ENCODE measurements at regions not wholly inside any gene's neighbourhood (a gene's known extent, or its start where the extent isn't known, plus 50 kb on each side); places are given as distances from the start of the nearest gene placed in this dataset.

GRCh38 chr1:82318265-82318664, 517.5 kb downstream of the ADGRL2 start:
- no peaks in the 10 kb centered on the region for H3K79me1 ChIP-seq (ENCODE audit: low read depth in 1 of 2, low read length in 2 of 2)
- no peaks in the 10 kb centered on the region; the same call in 1 of the 2 replicates for H3K9me3 ChIP-seq (ENCODE audit: control insufficient read depth, insufficient read depth, low read length)
- no peak overlapping the region for H3K9ac ChIP-seq (ENCODE audit: low read depth, low read length)
- no peak overlapping the region for H2AFZ ChIP-seq (replicated peaks; ENCODE audit: low read length, poor library complexity)
- H3K27ac ChIP-seq (ENCODE audit: insufficient read depth, low read length), result no peak overlapping the region
- no peak overlapping the region for H4K8ac ChIP-seq (ENCODE audit: low read depth in 2 of 2, low read length in 2 of 2)
- no TSS peak for BruUV-seq (replicated peaks)
- intact Hi-C loops (cut with micrococcal nuclease), result no loop called here
- H3K4me2 ChIP-seq (ENCODE audit: low read depth, low read length), result no peak overlapping the region
- no peak overlapping the region for H2BK20ac ChIP-seq (ENCODE audit: low read depth, low read length)
- H3K36me3 ChIP-seq (ENCODE audit: control insufficient read depth, insufficient read depth, low read length), result no peaks in the 10 kb centered on the region
- POLR2A ChIA-PET (ENCODE audit: unreplicated experiment), result no interaction called here
- H2BK15ac ChIP-seq (ENCODE audit: low read depth, low read length), result no peak overlapping the region
- no peak overlapping the region for H3K18ac ChIP-seq (ENCODE audit: low read depth, low read length)
- no peak overlapping the region for H3K4me3 ChIP-seq (ENCODE audit: insufficient read depth, low read depth, low read length)
- no peaks in the 10 kb centered on the region for H4K20me1 ChIP-seq (ENCODE audit: insufficient read depth, low read length)
- no peak overlapping the region for H3K14ac ChIP-seq (replicated peaks; ENCODE audit: low read depth, low read length)
- DNase-seq (no peak), ATAC-seq (ENCODE audit: low read depth) (no peak)
- CTCF ChIA-PET, result no interaction called here
- no peak overlapping the region for H2BK5ac ChIP-seq (ENCODE audit: low read depth, low read length, poor library complexity, severe bottlenecking)
- no peak overlapping the region for H2AK5ac ChIP-seq (ENCODE audit: low read depth, low read length)
- no peak overlapping the region for H2AK9ac ChIP-seq (replicated peaks; ENCODE audit: low read depth, low read length, poor library complexity)
- TF ChIP-seq FOS (IDR thresholded peaks at IDR 0.05; ENCODE audit: low read depth, low read length) (no peak), MAFK (IDR thresholded peaks at IDR 0.05; ENCODE audit: low read depth, low read length) (no peak), ELK1 (IDR thresholded peaks at IDR 0.05; ENCODE audit: borderline replicate concordance, low read depth, low read length) (no peak), BHLHE40 (IDR thresholded peaks at IDR 0.05; ENCODE audit: low read depth, low read length) (no peak), POLR2A (IDR thresholded peaks at IDR 0.05; ENCODE audit: low read depth, low read length) (no peak), MXI1 (IDR thresholded peaks at IDR 0.05; ENCODE audit: borderline replicate concordance, low read depth, low read length) (no peak), USF2 (IDR thresholded peaks at IDR 0.05; ENCODE audit: low read depth, low read length) (no peak), NFE2L2 (IDR thresholded peaks at IDR 0.05; ENCODE audit: low read depth, low read length) (no peak), CEBPB (IDR thresholded peaks at IDR 0.05; ENCODE audit: low read depth, low read length) (no peak), RFX5 (IDR thresholded peaks at IDR 0.05; ENCODE audit: low read depth, low read length) (no peak), MAZ (IDR thresholded peaks at IDR 0.05; ENCODE audit: borderline replicate concordance, low read depth, low read length) (no peak), SMC3 (IDR thresholded peaks at IDR 0.05; ENCODE audit: low read depth, low read length) (no peak), RAD21 (IDR thresholded peaks at IDR 0.05; ENCODE audit: low read length) (no peak), CHD1 (IDR thresholded peaks at IDR 0.05; ENCODE audit: low read depth, low read length) (no peak), CTCF (conservative IDR thresholded peaks at IDR 0.05; ENCODE audit: low read depth, low read length) (no peak), RCOR1 (IDR thresholded peaks at IDR 0.05; ENCODE audit: insufficient replicate concordance, low read length) (no peak)
- H3K56ac ChIP-seq (ENCODE audit: extremely low read depth, insufficient read depth, low read length), result no peak overlapping the region
- H4K5ac ChIP-seq (ENCODE audit: low read depth, low read length), result no peak overlapping the region
- no peaks in the 10 kb centered on the region for H3K27me3 ChIP-seq (ENCODE audit: control insufficient read depth, insufficient read depth, low read length)
- H3K4me1 ChIP-seq (ENCODE audit: control insufficient read depth, insufficient read depth, low read length), result no peaks in the 10 kb centered on the region
- in situ Hi-C loops (cut with MboI; ENCODE audit: low sequenced_read_pairs), result no loop called here
- no peak overlapping the region for H2BK120ac ChIP-seq (ENCODE audit: low read depth, low read length)
- no peak overlapping the region for H4K91ac ChIP-seq (ENCODE audit: insufficient read depth, low read depth, low read length)
- H3K23ac ChIP-seq (ENCODE audit: low read depth, low read length), result no peak overlapping the region
- no peaks in the 10 kb centered on the region for H3K9me1 ChIP-seq (ENCODE audit: insufficient read depth, low read length)
- no peak overlapping the region for H3K4ac ChIP-seq (ENCODE audit: low read depth, low read length)
- dilution Hi-C loops (cut with HindIII; ENCODE audit: low sequenced_read_pairs, unreplicated experiment), result no loop called here
